ENCODE measurements at regions not wholly inside any gene's neighbourhood (a gene's known extent, or its start where the extent isn't known, plus 50 kb on each side); places are given as distances from the start of the nearest gene placed in this dataset.

DNA sequence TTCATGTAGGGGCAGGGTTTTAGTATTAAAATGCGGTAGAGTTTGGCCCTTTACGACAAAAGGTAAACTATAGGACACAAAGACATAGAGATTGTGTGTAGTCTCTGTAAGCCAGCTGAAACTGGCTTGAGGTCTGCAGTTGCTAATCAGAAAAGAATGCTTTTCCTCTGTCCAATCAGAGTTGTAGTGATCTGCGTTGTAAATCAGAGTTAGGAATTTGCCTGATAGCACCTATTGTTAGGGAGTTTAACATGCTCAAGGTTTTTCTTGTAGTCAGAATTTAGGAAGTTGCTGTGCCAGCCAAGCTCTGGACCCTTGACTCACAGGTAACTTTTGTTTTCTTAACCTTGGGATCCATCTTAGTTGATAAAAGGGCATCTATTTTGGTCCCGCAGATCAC is 61.2 kb upstream of the VTCN1 start:
- DNase-seq, result no peak
- no peaks in the 10 kb centered on the region for H3K27me3 ChIP-seq (replicated peaks; ENCODE audit: insufficient read depth, low read length)
- no peaks in the 10 kb centered on the region for H3K9me2 ChIP-seq (replicated peaks; ENCODE audit: insufficient read depth, low read length)
- H3K4me1 ChIP-seq (ENCODE audit: low read length), result no peaks in the 10 kb centered on the region
- no peaks in the 10 kb centered on the region for H3F3A ChIP-seq (ENCODE audit: insufficient read depth, low read length)
- no peaks in the 10 kb centered on the region for H3K9me3 ChIP-seq (replicated peaks; ENCODE audit: insufficient read depth, low read length)
- no peaks in the 10 kb centered on the region for H4K20me1 ChIP-seq (ENCODE audit: insufficient read depth, low read length)
- TF ChIP-seq EZH2phosphoT487 (IDR thresholded peaks at IDR 0.05; ENCODE audit: low read length) (no peak), EZH2 (optimal IDR thresholded peaks at IDR 0.05; ENCODE audit: low read depth, low read length) (no peak)
- TF ChIP-seq, protein P1, sequence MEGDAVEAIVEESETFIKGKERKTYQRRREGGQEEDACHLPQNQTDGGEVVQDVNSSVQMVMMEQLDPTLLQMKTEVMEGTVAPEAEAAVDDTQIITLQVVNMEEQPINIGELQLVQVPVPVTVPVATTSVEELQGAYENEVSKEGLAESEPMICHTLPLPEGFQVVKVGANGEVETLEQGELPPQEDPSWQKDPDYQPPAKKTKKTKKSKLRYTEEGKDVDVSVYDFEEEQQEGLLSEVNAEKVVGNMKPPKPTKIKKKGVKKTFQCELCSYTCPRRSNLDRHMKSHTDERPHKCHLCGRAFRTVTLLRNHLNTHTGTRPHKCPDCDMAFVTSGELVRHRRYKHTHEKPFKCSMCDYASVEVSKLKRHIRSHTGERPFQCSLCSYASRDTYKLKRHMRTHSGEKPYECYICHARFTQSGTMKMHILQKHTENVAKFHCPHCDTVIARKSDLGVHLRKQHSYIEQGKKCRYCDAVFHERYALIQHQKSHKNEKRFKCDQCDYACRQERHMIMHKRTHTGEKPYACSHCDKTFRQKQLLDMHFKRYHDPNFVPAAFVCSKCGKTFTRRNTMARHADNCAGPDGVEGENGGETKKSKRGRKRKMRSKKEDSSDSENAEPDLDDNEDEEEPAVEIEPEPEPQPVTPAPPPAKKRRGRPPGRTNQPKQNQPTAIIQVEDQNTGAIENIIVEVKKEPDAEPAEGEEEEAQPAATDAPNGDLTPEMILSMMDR (IDR thresholded peaks at IDR 0.05; ENCODE audit: low read length), result no peak
- H3K4me3 ChIP-seq (ENCODE audit: low read length), result no peak overlapping the region
- H2AFZ ChIP-seq (ENCODE audit: low read length), result no peak overlapping the region
- H3K27ac ChIP-seq (ENCODE audit: low read length), result no peak overlapping the region
- no peaks in the 10 kb centered on the region for H3K79me2 ChIP-seq (ENCODE audit: low read length)
- no peak overlapping the region for H3K9ac ChIP-seq (ENCODE audit: low read length)
- no peaks in the 10 kb centered on the region for H3K36me3 ChIP-seq (replicated peaks; ENCODE audit: insufficient read depth, low read length)
- no peak overlapping the region for H3K4me2 ChIP-seq (ENCODE audit: low read depth, low read length)

DNA sequence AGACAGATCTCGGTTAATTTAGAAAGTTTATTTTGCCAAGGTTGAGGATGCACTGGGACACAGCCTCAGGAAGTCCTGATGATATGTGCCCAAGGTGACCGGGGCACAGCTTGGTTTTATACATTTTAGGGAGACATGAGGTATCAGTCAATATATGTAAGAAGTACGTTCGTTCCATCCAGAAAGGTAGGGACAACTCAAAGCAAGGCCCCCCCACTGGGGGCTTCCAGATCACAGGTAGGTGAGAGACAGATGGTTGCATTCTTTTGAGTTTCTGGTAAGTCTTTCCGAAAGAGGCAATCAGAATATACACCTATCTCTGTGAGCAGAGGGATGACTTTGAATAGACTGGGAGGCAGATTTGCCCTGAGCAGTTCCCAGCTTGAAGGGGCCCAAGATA is 60.4 kb upstream of the VTCN1 start:
- H3K9ac ChIP-seq (ENCODE audit: low read length), result no peak overlapping the region
- TF ChIP-seq EZH2phosphoT487 (IDR thresholded peaks at IDR 0.05; ENCODE audit: low read length) (no peak), EZH2 (optimal IDR thresholded peaks at IDR 0.05; ENCODE audit: low read depth, low read length) (no peak)
- TF ChIP-seq, protein P1 (IDR thresholded peaks at IDR 0.05; ENCODE audit: low read length), result no peak
- H4K20me1 ChIP-seq (ENCODE audit: insufficient read depth, low read length), result no peaks in the 10 kb centered on the region
- H3K4me2 ChIP-seq (ENCODE audit: low read depth, low read length), result no peak overlapping the region
- no peaks in the 10 kb centered on the region for H3K4me1 ChIP-seq (ENCODE audit: low read length)
- no peak for DNase-seq
- H3K27ac ChIP-seq (ENCODE audit: low read length), result no peak overlapping the region
- no peaks in the 10 kb centered on the region for H3F3A ChIP-seq (ENCODE audit: insufficient read depth, low read length)
- H3K27me3 ChIP-seq (replicated peaks; ENCODE audit: insufficient read depth, low read length), result no peaks in the 10 kb centered on the region
- no peaks in the 10 kb centered on the region for H3K36me3 ChIP-seq (replicated peaks; ENCODE audit: insufficient read depth, low read length)
- H3K9me2 ChIP-seq (replicated peaks; ENCODE audit: insufficient read depth, low read length), result no peaks in the 10 kb centered on the region
- no peaks in the 10 kb centered on the region for H3K79me2 ChIP-seq (ENCODE audit: low read length)
- no peak overlapping the region for H2AFZ ChIP-seq (ENCODE audit: low read length)
- H3K4me3 ChIP-seq (ENCODE audit: low read length), result no peak overlapping the region
- H3K9me3 ChIP-seq (replicated peaks; ENCODE audit: insufficient read depth, low read length), result no peaks in the 10 kb centered on the region

DNA sequence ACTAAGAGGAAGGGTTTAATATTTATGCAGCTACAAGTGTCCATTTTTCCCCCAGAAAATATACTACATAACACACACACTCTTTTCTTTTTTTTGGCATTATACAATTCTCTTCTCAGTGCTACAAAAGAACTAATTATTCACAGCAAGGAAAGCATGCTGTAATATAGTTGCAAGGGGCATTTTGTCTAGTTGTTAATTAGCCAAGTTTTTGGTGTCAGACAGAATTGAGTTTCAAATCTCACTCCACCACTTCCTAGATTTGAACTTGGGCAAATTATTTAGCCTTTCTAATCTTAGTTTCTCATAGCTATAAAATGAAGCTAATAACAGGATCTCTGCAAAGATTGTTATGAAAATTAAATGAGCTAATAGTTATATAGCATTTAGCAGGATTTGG is 60.0 kb upstream of the VTCN1 start:
- no peaks in the 10 kb centered on the region for H3K9me2 ChIP-seq (replicated peaks; ENCODE audit: insufficient read depth, low read length)
- H3K4me1 ChIP-seq (ENCODE audit: low read length), result no peaks in the 10 kb centered on the region
- H3K36me3 ChIP-seq (replicated peaks; ENCODE audit: insufficient read depth, low read length), result no peaks in the 10 kb centered on the region
- H3K4me2 ChIP-seq (ENCODE audit: low read depth, low read length), result no peak overlapping the region
- H2AFZ ChIP-seq (ENCODE audit: low read length), result no peak overlapping the region
- DNase-seq, result no peak
- no peaks in the 10 kb centered on the region for H3K27me3 ChIP-seq (replicated peaks; ENCODE audit: insufficient read depth, low read length)
- H3F3A ChIP-seq (ENCODE audit: insufficient read depth, low read length), result no peaks in the 10 kb centered on the region
- TF ChIP-seq EZH2 (optimal IDR thresholded peaks at IDR 0.05; ENCODE audit: low read depth, low read length) (no peak), EZH2phosphoT487 (IDR thresholded peaks at IDR 0.05; ENCODE audit: low read length) (no peak)
- TF ChIP-seq, protein P1 (IDR thresholded peaks at IDR 0.05; ENCODE audit: low read length), result no peak
- H3K27ac ChIP-seq (ENCODE audit: low read length), result no peak overlapping the region
- H3K4me3 ChIP-seq (ENCODE audit: low read length), result no peak overlapping the region
- H3K9me3 ChIP-seq (replicated peaks; ENCODE audit: insufficient read depth, low read length), result no peaks in the 10 kb centered on the region
- H3K79me2 ChIP-seq (ENCODE audit: low read length), result no peaks in the 10 kb centered on the region
- no peaks in the 10 kb centered on the region for H4K20me1 ChIP-seq (ENCODE audit: insufficient read depth, low read length)
- H3K9ac ChIP-seq (ENCODE audit: low read length), result no peak overlapping the region
